GM12873 (cell line): ENCODE measurements at regions not wholly inside any gene's neighbourhood (a gene's known extent, or its start where the extent isn't known, plus 50 kb on each side); places are given as distances from the start of the nearest gene placed in this dataset.

Experiments used
- CTCF ChIP-seq: IDR thresholded peaks from 2 replicates; pipeline ENCODE4 v1.5.1; 2012; ENCODE audit warnings: low read depth, mild to moderate bottlenecking, moderate library complexity, low read length, control low read depth; ENCODE audit not compliant: insufficient read depth; ENCODE audit errors: missing control alignments

- no peak for TF ChIP-seq CTCF
Measured at GRCh38 chr20:51125780-51126179, 102.9 kb upstream of the KCNG1 start.

- TF ChIP-seq CTCF = no peak
Measured at GRCh38 chr20:51125105-51125504, 102.2 kb upstream of the KCNG1 start.

- no peak for TF ChIP-seq CTCF
Measured at GRCh38 chr20:51122931-51123658, 100.2 kb upstream of the KCNG1 start.

- TF ChIP-seq CTCF = no peak
Measured at GRCh38 chr20:51121901-51122412, 99.0 kb upstream of the KCNG1 start.

GRCh38 chr20:51121272-51121671, 98.4 kb upstream of the KCNG1 start:
- TF ChIP-seq CTCF = no peak

- no peak for TF ChIP-seq CTCF
Measured at GRCh38 chr20:51120868-51121267, 98.0 kb upstream of the KCNG1 start.

- TF ChIP-seq CTCF = no peak
Measured at GRCh38 chr20:51120438-51120837, 97.5 kb upstream of the KCNG1 start.

- no peak for TF ChIP-seq CTCF
Measured at GRCh38 chr20:51119914-51120313, 97.0 kb upstream of the KCNG1 start.
